ENCODE measurements at regions not wholly inside any gene's neighbourhood (a gene's known extent, or its start where the extent isn't known, plus 50 kb on each side); places are given as distances from the start of the nearest gene placed in this dataset.

DNA sequence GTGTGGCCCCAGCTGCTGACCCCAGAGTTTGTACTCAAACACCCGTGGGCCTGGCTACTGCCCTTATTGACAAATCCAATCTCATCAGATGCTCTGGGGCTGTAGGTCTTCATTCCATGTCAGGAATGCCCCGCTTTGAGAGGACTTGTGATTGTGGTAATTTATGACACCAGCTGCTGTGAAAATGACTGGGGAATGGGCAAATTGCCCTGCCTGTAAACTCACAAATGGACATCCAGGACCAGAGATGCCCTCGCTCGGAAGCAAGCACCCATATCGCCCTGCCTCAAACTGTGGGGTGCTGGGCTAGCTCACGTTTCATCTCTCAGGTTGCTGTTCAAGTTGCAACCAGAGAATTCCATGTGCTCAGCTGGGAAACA is 225.9 kb upstream of the MAP3K1 start:
- DNase-seq (ENCODE audit: low read depth), result no peak
- Histone ChIP-seq H3K27me3 (ENCODE audit: control insufficient read depth, insufficient read depth, low read length) (peaks cover 2% of the 10 kb centered on the region), H3K4me3 (ENCODE audit: low read depth, low read length) (no peak overlapping the region), H3K36me3 (ENCODE audit: control insufficient read depth, insufficient read depth, low read length) (no peaks in the 10 kb centered on the region)
- no peak for TF ChIP-seq CTCF (IDR thresholded peaks at IDR 0.05; ENCODE audit: insufficient read depth, low read length, poor library complexity, severe bottlenecking)

DNA sequence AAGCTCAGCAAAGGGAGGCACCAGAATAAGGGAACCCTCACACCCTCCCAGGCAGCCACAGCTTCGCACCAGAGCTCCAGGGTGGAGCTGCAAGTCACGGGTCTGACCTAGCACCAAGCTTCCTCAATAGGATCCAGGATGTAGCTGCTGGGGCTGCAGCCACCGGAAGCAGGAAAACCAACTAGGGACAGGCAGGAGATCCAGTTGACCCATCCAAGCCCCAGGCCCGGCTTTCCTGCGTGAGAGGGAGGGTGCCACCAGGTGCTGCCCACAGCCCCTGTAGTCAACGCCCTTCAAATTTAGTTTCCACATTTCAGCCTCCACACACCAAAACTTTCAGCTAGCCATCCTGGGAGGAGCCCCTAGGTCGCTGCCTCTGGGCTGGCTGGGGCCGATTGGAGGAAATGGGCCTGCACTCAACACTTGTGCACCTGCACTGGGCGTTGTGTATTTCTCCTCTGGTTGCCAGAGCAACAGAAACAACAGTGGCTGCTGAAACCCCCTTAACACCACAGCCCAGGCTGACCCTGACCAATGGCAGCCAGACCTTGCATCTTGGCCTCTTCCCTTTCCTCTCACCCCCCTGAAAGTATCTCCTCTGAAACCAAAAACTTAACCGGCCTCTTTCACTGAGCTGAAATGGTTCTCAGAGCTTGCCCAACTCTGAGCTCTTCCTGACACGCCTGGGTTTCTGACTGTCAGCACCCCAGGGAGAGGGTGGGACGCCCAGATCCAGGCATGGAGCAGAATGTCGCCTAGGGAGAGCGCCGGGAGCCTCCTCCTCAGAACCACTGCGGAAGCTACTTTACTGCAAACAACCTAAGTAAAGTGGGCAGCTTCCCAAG is 226.5 kb upstream of the MAP3K1 start:
- Histone ChIP-seq H3K27me3 (ENCODE audit: control insufficient read depth, insufficient read depth, low read length) (peaks cover 2% of the 10 kb centered on the region), H3K4me3 (ENCODE audit: low read depth, low read length) (no peak overlapping the region), H3K36me3 (ENCODE audit: control insufficient read depth, insufficient read depth, low read length) (no peaks in the 10 kb centered on the region)
- no peak for DNase-seq (ENCODE audit: low read depth)
- no peak for TF ChIP-seq CTCF (IDR thresholded peaks at IDR 0.05; ENCODE audit: insufficient read depth, low read length, poor library complexity, severe bottlenecking)

DNA sequence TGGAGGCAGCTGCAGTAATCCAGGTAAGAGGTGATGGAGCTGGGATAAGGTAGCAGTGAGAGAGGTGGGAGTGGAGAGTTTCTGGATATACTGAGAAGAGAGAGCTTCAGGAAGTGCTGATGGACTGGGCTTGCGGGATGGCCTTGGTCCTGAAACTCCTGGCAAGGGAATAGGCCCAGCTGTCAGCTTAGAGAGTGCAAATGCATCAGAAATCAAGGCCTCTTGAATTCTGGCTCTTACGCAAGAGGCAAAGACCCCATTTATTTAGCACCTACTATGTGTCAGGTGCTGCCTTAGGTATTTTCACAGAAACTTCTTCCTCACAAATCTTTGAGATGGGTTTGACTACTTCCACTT is 227.2 kb upstream of the MAP3K1 start:
- TF ChIP-seq CTCF (IDR thresholded peaks at IDR 0.05; ENCODE audit: insufficient read depth, low read length, poor library complexity, severe bottlenecking), result no peak
- H3K36me3 ChIP-seq (ENCODE audit: control insufficient read depth, insufficient read depth, low read length), result no peaks in the 10 kb centered on the region
- H3K27me3 ChIP-seq (ENCODE audit: control insufficient read depth, insufficient read depth, low read length), result peaks cover 2% of the 10 kb centered on the region
- H3K4me3 ChIP-seq (ENCODE audit: low read depth, low read length), result no peak overlapping the region
- no peak for DNase-seq (ENCODE audit: low read depth)

DNA sequence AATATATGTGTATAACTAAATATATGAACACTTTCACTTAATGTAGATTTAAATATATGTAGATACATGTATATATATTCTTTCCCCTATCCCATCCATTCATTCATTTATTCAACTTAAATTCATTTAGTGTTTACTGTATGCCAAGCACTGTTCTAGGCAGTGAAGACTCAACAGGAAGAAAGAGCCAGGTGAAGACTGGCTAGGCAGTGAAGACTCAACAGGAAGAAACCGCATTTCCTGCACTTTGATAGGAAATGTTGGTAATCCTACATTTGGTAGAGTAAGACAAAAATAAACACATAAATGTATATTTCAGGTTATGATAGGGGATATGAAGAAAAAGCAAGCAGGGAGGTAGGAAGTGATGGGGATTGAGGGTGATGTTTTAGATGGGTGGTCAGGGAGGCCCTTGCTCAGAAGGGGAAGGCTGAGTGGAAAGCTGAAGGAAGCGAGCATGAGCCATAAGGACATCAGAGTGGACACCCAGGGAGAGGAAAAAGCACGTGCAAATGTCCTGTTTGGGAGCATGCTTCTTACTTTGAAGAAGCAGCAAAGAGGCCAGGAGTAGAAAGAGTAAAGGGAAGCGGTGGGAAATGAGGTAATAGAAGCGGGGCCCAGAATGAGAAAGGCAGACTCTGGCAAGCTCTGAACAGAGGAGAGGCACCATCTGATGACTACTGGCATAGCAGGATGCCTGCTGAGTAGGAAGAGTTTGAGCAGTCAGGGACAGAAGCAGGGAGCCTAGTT is 227.8 kb upstream of the MAP3K1 start:
- no peak overlapping the region for H3K4me3 ChIP-seq (ENCODE audit: low read depth, low read length)
- peaks cover 2% of the 10 kb centered on the region for H3K27me3 ChIP-seq (ENCODE audit: control insufficient read depth, insufficient read depth, low read length)
- no peak for DNase-seq (ENCODE audit: low read depth)
- H3K36me3 ChIP-seq (ENCODE audit: control insufficient read depth, insufficient read depth, low read length), result no peaks in the 10 kb centered on the region
- TF ChIP-seq CTCF (IDR thresholded peaks at IDR 0.05; ENCODE audit: insufficient read depth, low read length, poor library complexity, severe bottlenecking), result no peak

DNA sequence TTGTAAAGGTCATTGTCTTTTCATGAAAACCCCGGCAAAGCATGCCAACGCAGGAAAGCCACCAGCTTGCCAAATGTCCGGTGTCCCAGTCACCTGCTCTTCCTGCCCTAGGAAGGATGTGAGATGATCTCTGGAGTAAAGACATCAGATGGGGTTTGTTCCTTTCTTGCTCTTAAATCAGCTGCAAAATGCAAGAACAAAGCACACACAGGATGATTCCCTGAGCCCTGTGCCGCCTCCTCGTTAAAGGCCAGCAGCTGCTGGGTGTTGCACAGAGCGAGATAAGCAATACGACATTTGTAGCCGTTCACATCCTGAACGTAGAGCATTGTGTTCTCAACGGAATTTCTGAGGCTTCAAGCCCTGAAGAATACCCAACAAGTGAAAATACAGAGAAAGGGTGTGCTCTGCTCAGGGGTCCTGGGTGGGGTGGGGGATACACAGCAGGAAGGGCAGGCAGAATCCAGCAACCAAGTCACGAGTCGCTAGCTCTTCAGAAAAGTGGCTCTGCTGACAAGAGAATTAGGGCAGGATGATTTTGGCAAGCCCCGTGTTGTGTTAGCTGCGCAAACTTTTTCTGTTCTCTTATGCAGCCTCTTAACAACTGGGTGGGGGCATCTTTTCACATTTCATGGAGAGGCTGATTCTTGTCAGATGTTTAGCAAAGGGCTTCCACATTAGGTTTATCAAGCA is 229.2 kb upstream of the MAP3K1 start:
- TF ChIP-seq CTCF (IDR thresholded peaks at IDR 0.05; ENCODE audit: insufficient read depth, low read length, poor library complexity, severe bottlenecking), result no peak
- Histone ChIP-seq H3K27me3 (ENCODE audit: control insufficient read depth, insufficient read depth, low read length) (peaks cover 2% of the 10 kb centered on the region), H3K36me3 (ENCODE audit: control insufficient read depth, insufficient read depth, low read length) (no peaks in the 10 kb centered on the region), H3K4me3 (ENCODE audit: low read depth, low read length) (no peak overlapping the region)
- DNase-seq (ENCODE audit: low read depth), result no peak
